ENCODE measurements at regions not wholly inside any gene's neighbourhood (a gene's known extent, or its start where the extent isn't known, plus 50 kb on each side); places are given as distances from the start of the nearest gene placed in this dataset.

GRCh38 chr6:113092795-113093194 lies 745.7 kb downstream of the RFPL4B start:
- TF ChIP-seq, protein P1, sequence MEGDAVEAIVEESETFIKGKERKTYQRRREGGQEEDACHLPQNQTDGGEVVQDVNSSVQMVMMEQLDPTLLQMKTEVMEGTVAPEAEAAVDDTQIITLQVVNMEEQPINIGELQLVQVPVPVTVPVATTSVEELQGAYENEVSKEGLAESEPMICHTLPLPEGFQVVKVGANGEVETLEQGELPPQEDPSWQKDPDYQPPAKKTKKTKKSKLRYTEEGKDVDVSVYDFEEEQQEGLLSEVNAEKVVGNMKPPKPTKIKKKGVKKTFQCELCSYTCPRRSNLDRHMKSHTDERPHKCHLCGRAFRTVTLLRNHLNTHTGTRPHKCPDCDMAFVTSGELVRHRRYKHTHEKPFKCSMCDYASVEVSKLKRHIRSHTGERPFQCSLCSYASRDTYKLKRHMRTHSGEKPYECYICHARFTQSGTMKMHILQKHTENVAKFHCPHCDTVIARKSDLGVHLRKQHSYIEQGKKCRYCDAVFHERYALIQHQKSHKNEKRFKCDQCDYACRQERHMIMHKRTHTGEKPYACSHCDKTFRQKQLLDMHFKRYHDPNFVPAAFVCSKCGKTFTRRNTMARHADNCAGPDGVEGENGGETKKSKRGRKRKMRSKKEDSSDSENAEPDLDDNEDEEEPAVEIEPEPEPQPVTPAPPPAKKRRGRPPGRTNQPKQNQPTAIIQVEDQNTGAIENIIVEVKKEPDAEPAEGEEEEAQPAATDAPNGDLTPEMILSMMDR (IDR thresholded peaks at IDR 0.05): no peak

GRCh38 chr6:113094779-113095178 lies 747.6 kb downstream of the RFPL4B start:
- Histone ChIP-seq H3K36me3 (no peaks in the 10 kb centered on the region), H3K9me3 (no peaks in the 10 kb centered on the region), H3K27ac (no peak overlapping the region), H3K4me3 (no peak overlapping the region), H3K27me3 (no peaks in the 10 kb centered on the region), H3K4me1 (no peaks in the 10 kb centered on the region)
- TF ChIP-seq, protein P1 (IDR thresholded peaks at IDR 0.05): no peak
- no peak for DNase-seq
- intact Hi-C loops (cut with DNase I; ENCODE audit: low total_unique reads): no loop called here

More at GRCh38 chr6:113092795-113093194, 745.7 kb downstream of the RFPL4B start:
- no peaks in the 10 kb centered on the region for H3K4me1 ChIP-seq
- no peak overlapping the region for H3K27ac ChIP-seq
- H3K27me3 ChIP-seq: no peaks in the 10 kb centered on the region
- H3K36me3 ChIP-seq: no peaks in the 10 kb centered on the region
- H3K9me3 ChIP-seq: no peaks in the 10 kb centered on the region
- DNase-seq: no peak
- H3K4me3 ChIP-seq: no peak overlapping the region
- intact Hi-C loops (cut with DNase I; ENCODE audit: low total_unique reads): no loop called here

DNA sequence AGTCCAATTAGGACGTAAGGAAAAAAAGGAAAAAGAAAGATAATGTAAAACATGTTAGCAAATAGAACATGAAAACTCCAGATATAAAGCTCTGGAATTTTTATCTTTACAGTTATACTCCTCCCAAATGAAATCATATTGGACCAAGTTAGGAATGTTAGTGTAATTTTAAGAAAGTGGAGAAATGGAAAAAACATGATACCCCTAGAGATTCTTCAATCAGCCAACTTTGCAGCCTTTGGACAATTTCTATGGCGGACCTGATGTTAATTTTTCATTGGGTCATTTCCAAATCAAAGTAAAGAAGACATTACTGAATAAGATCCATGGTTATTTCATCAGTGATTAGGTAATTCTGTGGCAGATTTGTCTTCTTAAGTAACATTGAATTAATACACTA lies 748.7 kb downstream of the RFPL4B start:
- H3K4me3 ChIP-seq: no peak overlapping the region
- no peaks in the 10 kb centered on the region for H3K9me3 ChIP-seq
- no peak overlapping the region for H3K27ac ChIP-seq
- no peak for DNase-seq
- H3K4me1 ChIP-seq: no peaks in the 10 kb centered on the region
- intact Hi-C loops (cut with DNase I; ENCODE audit: low total_unique reads): no loop called here
- TF ChIP-seq, protein P1 (IDR thresholded peaks at IDR 0.05): no peak
- no peaks in the 10 kb centered on the region for H3K36me3 ChIP-seq
- H3K27me3 ChIP-seq: no peaks in the 10 kb centered on the region

- Histone ChIP-seq H3K9me3 (no peaks in the 10 kb centered on the region), H3K27ac (peak overlapping the region; percentile 44 to 47), H3K4me3 (no peak overlapping the region), H3K4me1 (peaks cover 0 to 23% (median 9%) of the 10 kb centered on the region in 4 donors), H3K27me3 (no peaks in the 10 kb centered on the region), H3K36me3 (no peaks in the 10 kb centered on the region)
- no peak for DNase-seq
- intact Hi-C loops (cut with DNase I; ENCODE audit: low total_unique reads): no loop called here
- TF ChIP-seq, protein P1 (IDR thresholded peaks at IDR 0.05): no peak
Observed at GRCh38 chr6:113102761-113103160, 754.4 kb upstream of the MARCKS start.

DNA sequence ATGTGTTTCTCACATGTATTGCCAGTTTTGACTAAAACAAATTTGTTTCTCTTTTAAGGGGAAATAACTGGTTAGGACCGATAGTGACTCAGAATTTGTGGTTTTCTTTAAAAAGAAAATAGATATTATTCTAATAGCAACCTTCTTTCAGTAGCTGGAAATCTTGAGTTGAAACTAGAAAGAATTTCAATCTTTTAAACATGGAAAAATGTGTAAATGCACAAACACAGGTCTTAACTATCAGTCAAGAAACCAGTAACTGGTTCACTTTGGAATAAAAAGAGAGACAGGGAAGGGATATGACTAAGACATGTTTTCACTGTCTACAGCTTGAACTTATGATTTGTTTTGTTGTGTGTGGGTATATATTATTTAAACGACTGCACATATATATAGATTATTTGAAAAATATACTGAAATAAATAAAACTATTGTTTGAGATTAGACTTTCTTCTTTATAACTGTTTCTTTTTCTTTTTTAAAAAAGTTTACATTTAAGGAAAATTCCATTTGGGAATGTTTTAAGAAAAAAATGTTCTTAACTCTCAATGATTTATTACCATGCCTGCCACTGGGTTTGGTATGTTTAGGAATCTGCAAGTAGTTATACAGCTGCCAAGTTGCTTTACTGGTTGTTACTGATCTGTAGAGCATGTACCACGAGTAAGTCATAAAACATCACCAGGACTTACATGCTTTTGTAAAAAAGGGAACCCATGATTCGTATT lies 753.3 kb upstream of the MARCKS start:
- DNase-seq: no peak
- Histone ChIP-seq H3K27me3 (no peaks in the 10 kb centered on the region), H3K4me1 (peaks cover 0 to 23% (median 9%) of the 10 kb centered on the region in 4 donors), H3K27ac (peak overlapping the region; percentile 44 to 47), H3K4me3 (no peak overlapping the region), H3K9me3 (no peaks in the 10 kb centered on the region), H3K36me3 (no peaks in the 10 kb centered on the region)
- intact Hi-C loops (cut with DNase I; ENCODE audit: low total_unique reads): no loop called here
- TF ChIP-seq, protein P1 (IDR thresholded peaks at IDR 0.05): no peak

Data from tibial artery (tissue), 4 donors.